ENCODE measurements at regions not wholly inside any gene's neighbourhood (a gene's known extent, or its start where the extent isn't known, plus 50 kb on each side); places are given as distances from the start of the nearest gene placed in this dataset.
"Not testable (repeated sequence)": the region's sequence is repeated elsewhere in the genome, so short reads cannot be mapped to it uniquely, and the experiment has no call there.

GRCh38 chr12:72723732-72724131 is 451.6 kb downstream of the TRHDE start:
- no peak for DNase-seq (ENCODE audit: low read depth)

GRCh38 chr12:72729451-72730010 is 457.4 kb downstream of the TRHDE start:
- DNase-seq (ENCODE audit: low read depth) = no peak

- DNase-seq (ENCODE audit: low read depth) = no peak
Observed at GRCh38 chr12:72734581-72734980, 462.4 kb downstream of the TRHDE start.

GRCh38 chr12:72738811-72739210 is 466.6 kb downstream of the TRHDE start:
- DNase-seq (ENCODE audit: low read depth) = no peak

GRCh38 chr12:72740064-72740463 is 467.9 kb downstream of the TRHDE start:
- DNase-seq (ENCODE audit: low read depth) = no peak

- no peak for DNase-seq (ENCODE audit: low read depth)
Observed at GRCh38 chr12:72742568-72742967, 470.4 kb downstream of the TRHDE start.

- no peak for DNase-seq (ENCODE audit: low read depth)
Observed at GRCh38 chr12:72746048-72746447, 473.9 kb downstream of the TRHDE start.

GRCh38 chr12:72747111-72747849 is 475.1 kb downstream of the TRHDE start:
- peak; percentile 31 for DNase-seq (ENCODE audit: low read depth)

GRCh38 chr12:72748971-72749370 is 476.8 kb downstream of the TRHDE start:
- no peak for DNase-seq (ENCODE audit: low read depth)

GRCh38 chr12:72753571-72753970 is 481.4 kb downstream of the TRHDE start:
- DNase-seq (ENCODE audit: low read depth) = peak; percentile 20

GRCh38 chr12:72754026-72754425 is 481.9 kb downstream of the TRHDE start:
- DNase-seq (ENCODE audit: low read depth) = not testable (repeated sequence)

GRCh38 chr12:72766517-72766916 is 494.3 kb downstream of the TRHDE start:
- no peak for DNase-seq (ENCODE audit: low read depth)

- no peak for DNase-seq (ENCODE audit: low read depth)
Observed at GRCh38 chr12:72774023-72774422, 501.9 kb downstream of the TRHDE start.

GRCh38 chr12:72777806-72778205 is 505.6 kb downstream of the TRHDE start:
- no peak for DNase-seq (ENCODE audit: low read depth)

GRCh38 chr12:72790273-72790672 is 518.1 kb downstream of the TRHDE start:
- no peak for DNase-seq (ENCODE audit: low read depth)

GRCh38 chr12:72792889-72793288 is 520.7 kb downstream of the TRHDE start:
- DNase-seq (ENCODE audit: low read depth) = no peak

- DNase-seq (ENCODE audit: low read depth) = no peak
Observed at GRCh38 chr12:72793796-72794195, 521.6 kb downstream of the TRHDE start.

GRCh38 chr12:72815421-72815820 is 543.3 kb downstream of the TRHDE start:
- DNase-seq (ENCODE audit: low read depth) = no peak

GRCh38 chr12:72828662-72829324 is 556.6 kb downstream of the TRHDE start:
- DNase-seq (ENCODE audit: low read depth) = no peak

- DNase-seq (ENCODE audit: low read depth) = no peak
Observed at GRCh38 chr12:72829838-72830237, 557.7 kb downstream of the TRHDE start.

GRCh38 chr12:72832024-72832423 is 559.9 kb downstream of the TRHDE start:
- peak; percentile 11 for DNase-seq (ENCODE audit: low read depth)

GRCh38 chr12:72836194-72836593 is 564.0 kb downstream of the TRHDE start:
- no peak for DNase-seq (ENCODE audit: low read depth)

GRCh38 chr12:72839696-72840095 is 567.5 kb downstream of the TRHDE start:
- DNase-seq (ENCODE audit: low read depth) = no peak

All from forelimb muscle (tissue), 1 donor.